KMS-11 (cell line): ENCODE measurements at regions not wholly inside any gene's neighbourhood (a gene's known extent, or its start where the extent isn't known, plus 50 kb on each side); places are given as distances from the start of the nearest gene placed in this dataset.
"Not testable (repeated sequence)": the region's sequence is repeated elsewhere in the genome, so short reads cannot be mapped to it uniquely, and the experiment has no call there.

ENCODE experiments used
- H2AFZ ChIP-seq: fragments of 200-600 bp; sonication (generic); 2 replicates; pipeline ENCODE4 v1.6.1; 2016; ENCODE audit warnings: antibody characterized with exemption, mixed run types, low read depth
- H3K27ac ChIP-seq: fragments of 200-600 bp; sonication (generic); 2 replicates; pipeline ENCODE4 v1.6.1; 2016; ENCODE audit warnings: mild to moderate bottlenecking, mixed run types
- H3K27me3 ChIP-seq: fragments of 200-600 bp; sonication (generic); 2 replicates; pipeline ENCODE4 v1.6.1; 2017; ENCODE audit warnings: mild to moderate bottlenecking, low read depth, mixed run types, moderate library complexity; ENCODE audit not compliant: insufficient read depth
- H3K36me3 ChIP-seq: fragments of 200-600 bp; sonication (generic); 2 replicates; pipeline ENCODE4 v1.6.1; 2017; ENCODE audit warnings: mild to moderate bottlenecking, mixed run types; ENCODE audit not compliant: insufficient read depth
- H3K4me1 ChIP-seq: fragments of 200-600 bp; sonication (generic); 2 replicates; pipeline ENCODE4 v1.6.1; 2016; ENCODE audit warnings: mild to moderate bottlenecking, low read depth, mixed run types; ENCODE audit not compliant: poor library complexity, severe bottlenecking
- H3K4me2 ChIP-seq: fragments of 200-600 bp; sonication (generic); 2 replicates; pipeline ENCODE4 v1.7.0; 2016; ENCODE audit warnings: mild to moderate bottlenecking, mixed run types
- H3K4me3 ChIP-seq: fragments of 200-600 bp; sonication (generic); IDR thresholded peaks from 2 replicates; pipeline ENCODE4 v1.6.1; 2017; ENCODE audit warnings: low read depth, low read length, mixed read lengths; ENCODE audit not compliant: insufficient read depth
- H3K79me2 ChIP-seq: fragments of 200-600 bp; sonication (generic); 2 replicates; pipeline ENCODE4 v1.6.1; 2016; ENCODE audit warnings: low read depth, mixed run types; ENCODE audit not compliant: insufficient read depth
- H3K9ac ChIP-seq: fragments of 200-600 bp; sonication (generic); 2 replicates; pipeline ENCODE4 v1.6.1; 2016; ENCODE audit warnings: mild to moderate bottlenecking, mixed run types
- H4K20me1 ChIP-seq: fragments of 200-600 bp; sonication (generic); 2 replicates; pipeline ENCODE4 v1.6.1; 2016; ENCODE audit warnings: mild to moderate bottlenecking, mixed run types; ENCODE audit not compliant: insufficient read depth
- TF ChIP-seq, protein P1 (sequence below): fragments of 200-600 bp; sonication (generic); conservative IDR thresholded peaks from 2 replicates; pipeline ENCODE4 v1.6.1; 2017; ENCODE audit warnings: low read depth, mild to moderate bottlenecking, antibody characterized with exemption, low read length, moderate library complexity, mixed read lengths

DNA sequence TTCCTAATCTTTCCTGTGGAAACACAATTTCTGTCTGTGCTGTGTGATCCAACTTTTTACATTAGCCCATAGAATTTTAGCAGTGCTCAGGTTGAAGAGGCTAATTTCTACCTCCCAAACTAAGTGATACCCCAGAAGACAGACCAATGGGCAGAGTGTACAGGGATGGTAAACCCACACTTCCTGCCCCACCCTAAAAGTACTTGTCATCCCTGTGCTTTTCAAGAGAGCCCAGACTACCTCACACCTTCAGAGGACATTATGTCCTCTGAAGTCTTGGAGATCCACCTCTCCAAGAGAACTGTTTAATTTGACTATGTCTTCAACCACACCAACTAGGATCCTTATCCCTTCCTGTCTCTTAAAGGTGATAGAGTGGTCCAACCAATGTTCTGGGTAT, 82.0 kb upstream of the ACSL1 start:
- Histone ChIP-seq H3K4me3 (no peak overlapping the region), H3K4me1 (no peaks in the 10 kb centered on the region), H3K9ac (no peak overlapping the region), H4K20me1 (no peaks in the 10 kb centered on the region), H3K79me2 (no peaks in the 10 kb centered on the region), H3K27ac (no peak overlapping the region), H3K4me2 (no peak overlapping the region), H3K27me3 (no peaks in the 10 kb centered on the region), H2AFZ (no peak overlapping the region), H3K36me3 (no peaks in the 10 kb centered on the region)
- TF ChIP-seq, protein P1, sequence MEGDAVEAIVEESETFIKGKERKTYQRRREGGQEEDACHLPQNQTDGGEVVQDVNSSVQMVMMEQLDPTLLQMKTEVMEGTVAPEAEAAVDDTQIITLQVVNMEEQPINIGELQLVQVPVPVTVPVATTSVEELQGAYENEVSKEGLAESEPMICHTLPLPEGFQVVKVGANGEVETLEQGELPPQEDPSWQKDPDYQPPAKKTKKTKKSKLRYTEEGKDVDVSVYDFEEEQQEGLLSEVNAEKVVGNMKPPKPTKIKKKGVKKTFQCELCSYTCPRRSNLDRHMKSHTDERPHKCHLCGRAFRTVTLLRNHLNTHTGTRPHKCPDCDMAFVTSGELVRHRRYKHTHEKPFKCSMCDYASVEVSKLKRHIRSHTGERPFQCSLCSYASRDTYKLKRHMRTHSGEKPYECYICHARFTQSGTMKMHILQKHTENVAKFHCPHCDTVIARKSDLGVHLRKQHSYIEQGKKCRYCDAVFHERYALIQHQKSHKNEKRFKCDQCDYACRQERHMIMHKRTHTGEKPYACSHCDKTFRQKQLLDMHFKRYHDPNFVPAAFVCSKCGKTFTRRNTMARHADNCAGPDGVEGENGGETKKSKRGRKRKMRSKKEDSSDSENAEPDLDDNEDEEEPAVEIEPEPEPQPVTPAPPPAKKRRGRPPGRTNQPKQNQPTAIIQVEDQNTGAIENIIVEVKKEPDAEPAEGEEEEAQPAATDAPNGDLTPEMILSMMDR = no peak

DNA sequence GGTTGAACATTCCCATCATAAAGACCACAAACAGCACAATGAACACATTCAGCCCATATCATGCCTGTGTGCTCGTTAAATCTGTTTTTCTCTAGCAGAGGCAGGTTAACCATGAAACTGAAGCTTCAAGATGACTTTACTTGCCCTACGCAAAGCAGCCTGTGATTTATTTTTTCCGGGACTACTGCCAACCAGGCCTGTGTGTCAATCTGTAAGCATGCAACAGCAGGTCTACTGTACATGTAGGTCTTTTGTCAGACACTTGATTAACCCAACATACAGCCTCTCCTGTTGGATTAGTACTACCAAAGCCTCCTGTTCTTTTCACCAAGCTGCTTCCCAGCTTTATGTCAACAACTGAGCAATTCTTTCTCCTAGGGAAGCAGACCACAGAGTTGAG, 85.5 kb upstream of the ACSL1 start:
- Histone ChIP-seq H3K79me2 (no peaks in the 10 kb centered on the region), H4K20me1 (no peaks in the 10 kb centered on the region), H3K4me3 (no peak overlapping the region), H3K27ac (no peak overlapping the region), H3K9ac (no peak overlapping the region), H3K4me2 (no peak overlapping the region), H3K36me3 (no peaks in the 10 kb centered on the region), H3K4me1 (no peaks in the 10 kb centered on the region), H3K27me3 (no peaks in the 10 kb centered on the region), H2AFZ (no peak overlapping the region)
- TF ChIP-seq, protein P1 = no peak

DNA sequence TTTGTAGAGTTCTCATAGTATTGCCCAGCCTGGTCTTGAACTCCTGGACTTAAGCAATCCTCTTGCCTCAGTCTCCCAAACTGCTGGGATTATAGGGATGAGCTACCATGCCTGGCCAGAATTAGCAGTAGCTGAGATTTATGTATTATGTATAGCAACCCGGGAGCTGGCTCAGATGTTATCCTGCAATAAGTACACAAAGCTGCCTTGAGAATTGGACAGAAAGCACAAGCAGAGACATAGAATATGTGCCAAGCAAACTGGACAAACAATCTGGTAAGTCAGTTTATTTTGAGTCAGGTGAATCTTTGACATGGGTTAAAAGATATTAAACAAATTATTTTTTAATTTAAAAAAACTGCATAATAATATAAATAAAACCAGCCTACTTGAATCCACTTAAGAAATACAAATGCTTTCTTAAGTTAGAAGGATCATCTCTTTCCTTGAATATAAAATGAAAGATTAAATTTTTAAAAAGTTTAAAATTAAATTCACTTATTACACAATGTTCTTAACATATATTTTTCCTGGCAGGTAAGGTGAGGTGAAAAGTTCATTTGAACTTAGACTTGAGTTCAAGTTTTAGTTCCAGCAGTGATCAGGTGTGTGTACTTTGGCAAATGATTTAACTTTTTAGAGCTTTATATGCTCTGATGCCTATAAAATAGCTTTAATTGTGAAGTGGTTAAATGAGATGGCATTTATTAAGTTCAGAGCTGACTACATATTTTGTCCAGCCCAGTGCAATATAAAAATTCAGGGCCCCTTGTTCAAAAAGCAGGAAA, 87.8 kb upstream of the ACSL1 start:
- H3K79me2 ChIP-seq = no peaks in the 10 kb centered on the region
- H4K20me1 ChIP-seq = no peaks in the 10 kb centered on the region
- no peaks in the 10 kb centered on the region for H3K36me3 ChIP-seq
- no peak overlapping the region for H3K4me3 ChIP-seq
- H2AFZ ChIP-seq = no peak overlapping the region
- no peaks in the 10 kb centered on the region for H3K4me1 ChIP-seq
- H3K27ac ChIP-seq = no peak overlapping the region
- no peak overlapping the region for H3K9ac ChIP-seq
- no peaks in the 10 kb centered on the region for H3K27me3 ChIP-seq
- H3K4me2 ChIP-seq = no peak overlapping the region
- TF ChIP-seq, protein P1 = no peak

DNA sequence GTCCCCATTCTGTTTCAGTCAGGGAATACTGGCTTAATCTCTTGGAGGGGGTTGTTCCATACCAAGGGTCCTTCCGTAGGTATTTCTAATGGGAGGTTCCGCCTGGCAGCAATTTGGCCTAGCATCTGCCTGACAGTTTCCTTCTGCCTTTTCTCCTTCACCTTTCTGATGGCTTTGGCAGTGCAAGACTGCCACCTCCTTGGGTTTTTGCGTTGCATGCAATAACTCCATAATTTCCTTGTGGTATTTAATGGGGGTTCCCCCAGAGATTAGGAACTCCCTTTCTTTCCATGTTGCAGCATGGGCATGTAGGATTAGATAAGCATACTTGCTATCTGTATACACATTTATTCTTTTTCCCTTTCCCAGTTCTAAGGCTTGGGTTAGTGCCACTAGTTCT, 93.0 kb upstream of the ACSL1 start:
- not testable (repeated sequence) for H3K4me3 ChIP-seq, H3K79me2 ChIP-seq, H2AFZ ChIP-seq, H3K36me3 ChIP-seq, H3K27ac ChIP-seq, H3K4me1 ChIP-seq, H3K9ac ChIP-seq, H3K27me3 ChIP-seq, H3K4me2 ChIP-seq, H4K20me1 ChIP-seq

DNA sequence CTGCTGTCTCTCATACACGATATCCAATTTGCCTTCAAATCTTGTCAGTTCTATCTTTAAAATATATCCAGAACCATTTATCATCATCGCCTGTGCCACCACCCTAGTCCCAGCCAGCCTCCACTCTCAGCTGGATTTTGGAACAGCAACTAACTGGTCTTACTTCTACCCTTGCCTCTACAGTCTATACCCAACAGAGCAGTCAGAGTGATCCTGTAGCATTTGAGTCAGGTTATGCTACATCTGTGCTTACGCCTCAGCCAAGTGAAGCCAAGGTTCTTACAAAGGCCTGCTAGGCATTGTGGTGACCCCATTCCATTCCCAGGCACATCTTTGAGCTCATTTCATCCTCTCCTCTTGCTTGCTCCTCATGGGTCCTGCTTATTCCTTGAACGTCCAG, 95.7 kb upstream of the ACSL1 start:
- no peak overlapping the region for H2AFZ ChIP-seq
- no peaks in the 10 kb centered on the region for H3K36me3 ChIP-seq
- no peak overlapping the region for H3K4me2 ChIP-seq
- peaks cover 27% of the 10 kb centered on the region for H3K4me1 ChIP-seq
- TF ChIP-seq, protein P1 = no peak
- no peaks in the 10 kb centered on the region for H3K79me2 ChIP-seq
- no peak overlapping the region for H3K27ac ChIP-seq
- H3K9ac ChIP-seq = no peak overlapping the region
- no peaks in the 10 kb centered on the region for H4K20me1 ChIP-seq
- H3K4me3 ChIP-seq = no peak overlapping the region
- no peaks in the 10 kb centered on the region for H3K27me3 ChIP-seq
